Gastrocnemius medialis (tissue), 4 donors: ENCODE measurements at regions not wholly inside any gene's neighbourhood (a gene's known extent, or its start where the extent isn't known, plus 50 kb on each side); places are given as distances from the start of the nearest gene placed in this dataset.

Experiments used
- POLR2A ChIP-seq, 2 donors: fragments of 450-650 bp; IDR thresholded peaks; one replicate each; pipeline ENCODE4 v1.6.1; 2017; ENCODE audit warnings: antibody characterized with exemption in 2 of 2, mild to moderate bottlenecking in 2 of 2, moderate library complexity in 2 of 2
- TF ChIP-seq, protein P1 (sequence below), 5 experiments: fragments of 450-650 bp in 3 of 5; fragments of 200-600 bp in 2 of 5; sonication (generic) in 2 of 5; IDR thresholded peaks in 4 of 5; conservative IDR thresholded peaks in 1 of 5; 1 replicate in 4 of 5; 2 replicates in 1 of 5; pipeline ENCODE4 v1.5.1; 2016 to 2019; ENCODE audit warnings: antibody characterized with exemption in 5 of 5, mild to moderate bottlenecking in 3 of 5, moderate library complexity in 3 of 5

DNA sequence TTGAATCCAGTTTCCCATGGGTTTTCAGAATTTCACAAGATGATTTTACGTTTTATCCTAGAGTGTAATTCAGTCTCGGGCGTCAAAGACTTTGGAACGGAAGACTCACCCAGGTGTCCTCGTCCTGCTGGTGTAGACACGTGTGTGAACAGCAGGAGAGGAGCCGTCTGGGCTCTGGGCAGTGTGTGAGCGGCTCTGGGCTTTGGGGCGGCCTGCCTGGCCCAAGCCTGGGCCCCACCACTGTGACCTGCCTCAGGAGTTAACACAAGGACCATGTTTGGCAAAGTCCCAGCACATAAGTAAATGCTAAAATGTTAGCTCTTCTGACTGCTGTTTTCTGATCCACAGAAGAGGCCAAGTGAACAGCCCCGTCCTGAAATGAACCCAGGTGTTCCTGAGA is 1093.3 kb downstream of the BRD1 start:
- TF ChIP-seq, protein P1, sequence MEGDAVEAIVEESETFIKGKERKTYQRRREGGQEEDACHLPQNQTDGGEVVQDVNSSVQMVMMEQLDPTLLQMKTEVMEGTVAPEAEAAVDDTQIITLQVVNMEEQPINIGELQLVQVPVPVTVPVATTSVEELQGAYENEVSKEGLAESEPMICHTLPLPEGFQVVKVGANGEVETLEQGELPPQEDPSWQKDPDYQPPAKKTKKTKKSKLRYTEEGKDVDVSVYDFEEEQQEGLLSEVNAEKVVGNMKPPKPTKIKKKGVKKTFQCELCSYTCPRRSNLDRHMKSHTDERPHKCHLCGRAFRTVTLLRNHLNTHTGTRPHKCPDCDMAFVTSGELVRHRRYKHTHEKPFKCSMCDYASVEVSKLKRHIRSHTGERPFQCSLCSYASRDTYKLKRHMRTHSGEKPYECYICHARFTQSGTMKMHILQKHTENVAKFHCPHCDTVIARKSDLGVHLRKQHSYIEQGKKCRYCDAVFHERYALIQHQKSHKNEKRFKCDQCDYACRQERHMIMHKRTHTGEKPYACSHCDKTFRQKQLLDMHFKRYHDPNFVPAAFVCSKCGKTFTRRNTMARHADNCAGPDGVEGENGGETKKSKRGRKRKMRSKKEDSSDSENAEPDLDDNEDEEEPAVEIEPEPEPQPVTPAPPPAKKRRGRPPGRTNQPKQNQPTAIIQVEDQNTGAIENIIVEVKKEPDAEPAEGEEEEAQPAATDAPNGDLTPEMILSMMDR (IDR thresholded peaks at IDR 0.05 in 4 of 5, conservative IDR thresholded peaks at IDR 0.05 in 1 of 5) = no peak
- no peak for TF ChIP-seq POLR2A (IDR thresholded peaks at IDR 0.05)
